Activated CD8-positive, alpha-beta memory T cell treated with anti-CD3 and anti-CD28 coated beads for 48 hours (primary cell): ENCODE measurements at regions not wholly inside any gene's neighbourhood (a gene's known extent, or its start where the extent isn't known, plus 50 kb on each side); places are given as distances from the start of the nearest gene placed in this dataset.
"Not testable (repeated sequence)": the region's sequence is repeated elsewhere in the genome, so short reads cannot be mapped to it uniquely, and the experiment has no call there.

Experiments used
- DNase-seq, 3 experiments: peaks; one replicate each; pipeline ENCODE4 v3.0.0-alpha.2; 2020; ENCODE audit warnings: low read depth in 2 of 3, low spot score in 2 of 3

GRCh38 chr5:117667105-117667504, 1092.5 kb upstream of the SEMA6A start:
- no peak for DNase-seq

GRCh38 chr5:117665121-117665520, 1090.5 kb upstream of the SEMA6A start:
- DNase-seq: no peak

GRCh38 chr5:117662361-117662760, 1087.7 kb upstream of the SEMA6A start:
- no peak for DNase-seq

- DNase-seq: no peak
Observed at GRCh38 chr5:117657541-117657940, 1082.9 kb upstream of the SEMA6A start.

- no peak for DNase-seq
Observed at GRCh38 chr5:117652958-117653280, 1078.3 kb upstream of the SEMA6A start.

GRCh38 chr5:117652036-117652957, 1077.7 kb upstream of the SEMA6A start:
- no peak for DNase-seq

GRCh38 chr5:117649821-117650220, 1075.2 kb upstream of the SEMA6A start:
- DNase-seq: no peak

- DNase-seq: no peak
Observed at GRCh38 chr5:117645400-117645799, 1070.8 kb upstream of the SEMA6A start.

GRCh38 chr5:117638581-117638980, 1064.0 kb upstream of the SEMA6A start:
- DNase-seq: no peak

GRCh38 chr5:117633093-117633492, 1058.5 kb upstream of the SEMA6A start:
- DNase-seq: no peak

GRCh38 chr5:117624201-117624600, 1049.6 kb upstream of the SEMA6A start:
- no peak for DNase-seq

GRCh38 chr5:117623042-117623805, 1048.6 kb upstream of the SEMA6A start:
- DNase-seq: no peak

GRCh38 chr5:117621921-117622320, 1047.3 kb upstream of the SEMA6A start:
- no peak for DNase-seq

- no peak for DNase-seq
Observed at GRCh38 chr5:117615226-117615625, 1040.6 kb upstream of the SEMA6A start.

GRCh38 chr5:117614408-117614807, 1039.8 kb upstream of the SEMA6A start:
- no peak for DNase-seq

- no peak for DNase-seq
Observed at GRCh38 chr5:117604845-117605244, 1030.2 kb upstream of the SEMA6A start.

- not testable (repeated sequence) for DNase-seq
Observed at GRCh38 chr5:117599811-117600210, 1025.2 kb upstream of the SEMA6A start.

- DNase-seq: no peak
Observed at GRCh38 chr5:117594166-117594565, 1019.5 kb upstream of the SEMA6A start.

- DNase-seq: no peak
Observed at GRCh38 chr5:117590944-117591343, 1016.3 kb upstream of the SEMA6A start.

- DNase-seq: no peak
Observed at GRCh38 chr5:117588611-117589010, 1014.0 kb upstream of the SEMA6A start.

GRCh38 chr5:117587111-117587510, 1012.5 kb upstream of the SEMA6A start:
- no peak for DNase-seq

GRCh38 chr5:117568622-117569021, 994.0 kb upstream of the SEMA6A start:
- DNase-seq: no peak
